ENCODE measurements at regions not wholly inside any gene's neighbourhood (a gene's known extent, or its start where the extent isn't known, plus 50 kb on each side); places are given as distances from the start of the nearest gene placed in this dataset.

GRCh38 chr6:26185004-26185403, 97.8 kb downstream of the HFE start:
- no peak for TF ChIP-seq CTCF (conservative IDR thresholded peaks at IDR 0.05; ENCODE audit: low read depth, low read length)
- TF ChIP-seq EZH2 (IDR thresholded peaks at IDR 0.05; ENCODE audit: borderline replicate concordance, low read depth, low read length, poor library complexity, severe bottlenecking) = no peak

Measured in A673 (cell line).